ENCODE measurements at regions not wholly inside any gene's neighbourhood (a gene's known extent, or its start where the extent isn't known, plus 50 kb on each side); places are given as distances from the start of the nearest gene placed in this dataset.

DNA sequence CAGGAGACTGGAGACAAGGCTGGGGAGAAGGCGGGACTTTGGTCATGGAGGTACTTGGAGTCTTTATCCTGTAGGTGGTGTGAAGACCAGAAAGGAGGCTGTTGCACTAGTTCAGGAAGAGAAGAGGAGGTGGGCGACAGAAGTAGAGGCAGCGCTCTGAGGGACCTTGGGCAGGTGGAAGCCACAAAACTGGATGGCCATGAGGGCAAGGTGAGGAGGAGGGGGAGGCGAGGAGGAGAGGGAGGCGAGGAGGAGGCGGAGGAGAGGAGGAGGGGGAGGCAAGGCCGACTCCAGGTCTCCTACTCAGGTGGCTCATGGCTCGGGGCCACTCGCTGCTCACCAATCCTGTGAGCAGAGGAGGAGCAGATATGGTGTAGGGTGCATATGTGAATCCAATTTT is 125.6 kb downstream of the RPLP1 start:
- ChIA-PET POLR2A (no interaction called here), CTCF (no interaction called here)

DNA sequence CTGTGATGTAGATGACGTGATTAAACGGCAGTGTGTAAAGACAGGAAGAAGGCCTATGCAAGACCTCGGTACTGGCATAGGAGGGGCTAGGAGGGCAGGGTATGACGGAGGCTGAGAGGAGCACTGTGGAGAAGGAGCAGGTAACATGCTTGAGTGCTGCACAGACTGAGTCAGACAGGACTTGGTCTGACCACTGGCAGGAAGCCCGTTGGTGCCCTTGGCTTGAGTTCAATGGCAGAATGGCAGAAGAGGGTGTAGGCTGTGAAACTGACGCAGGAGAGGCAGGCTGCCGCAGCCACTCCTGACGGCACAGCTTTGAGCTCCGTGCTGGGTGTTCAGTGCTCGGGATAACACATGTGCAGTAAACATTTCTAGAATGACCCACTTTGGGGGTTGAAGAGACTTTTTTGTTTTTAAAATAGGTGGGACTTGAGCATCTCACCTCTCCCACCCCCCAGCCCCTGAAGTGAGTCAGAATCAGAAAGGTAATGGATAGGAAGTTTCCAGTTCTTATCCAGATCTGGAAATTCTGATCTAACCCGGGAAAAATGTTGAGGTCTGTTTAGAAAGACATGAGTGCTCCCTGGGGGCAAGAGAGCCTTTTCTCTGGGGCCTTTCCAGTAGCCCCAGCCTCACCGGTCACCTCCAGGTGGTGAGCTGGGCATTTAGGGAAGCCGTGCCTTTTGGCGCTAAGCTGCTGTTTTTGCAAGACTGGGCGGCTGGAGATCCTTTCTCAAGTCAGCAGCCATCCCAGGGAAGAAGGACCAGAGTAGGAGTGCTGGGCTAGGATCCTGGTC is 126.4 kb downstream of the RPLP1 start:
- DNase-seq (ENCODE audit: extremely low spot score) = no peak
- TF ChIP-seq, protein P1, sequence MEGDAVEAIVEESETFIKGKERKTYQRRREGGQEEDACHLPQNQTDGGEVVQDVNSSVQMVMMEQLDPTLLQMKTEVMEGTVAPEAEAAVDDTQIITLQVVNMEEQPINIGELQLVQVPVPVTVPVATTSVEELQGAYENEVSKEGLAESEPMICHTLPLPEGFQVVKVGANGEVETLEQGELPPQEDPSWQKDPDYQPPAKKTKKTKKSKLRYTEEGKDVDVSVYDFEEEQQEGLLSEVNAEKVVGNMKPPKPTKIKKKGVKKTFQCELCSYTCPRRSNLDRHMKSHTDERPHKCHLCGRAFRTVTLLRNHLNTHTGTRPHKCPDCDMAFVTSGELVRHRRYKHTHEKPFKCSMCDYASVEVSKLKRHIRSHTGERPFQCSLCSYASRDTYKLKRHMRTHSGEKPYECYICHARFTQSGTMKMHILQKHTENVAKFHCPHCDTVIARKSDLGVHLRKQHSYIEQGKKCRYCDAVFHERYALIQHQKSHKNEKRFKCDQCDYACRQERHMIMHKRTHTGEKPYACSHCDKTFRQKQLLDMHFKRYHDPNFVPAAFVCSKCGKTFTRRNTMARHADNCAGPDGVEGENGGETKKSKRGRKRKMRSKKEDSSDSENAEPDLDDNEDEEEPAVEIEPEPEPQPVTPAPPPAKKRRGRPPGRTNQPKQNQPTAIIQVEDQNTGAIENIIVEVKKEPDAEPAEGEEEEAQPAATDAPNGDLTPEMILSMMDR (IDR thresholded peaks at IDR 0.05; ENCODE audit: control extremely low read depth, extremely low read depth, low read depth, missing control alignments) = no peak
- POLR2A ChIA-PET = no interaction called here
- CTCF ChIA-PET = no interaction called here

More for the DNA sequence above, 125.6 kb downstream of the RPLP1 start:
- TF ChIP-seq, protein P1 (IDR thresholded peaks at IDR 0.05; ENCODE audit: control extremely low read depth, extremely low read depth, low read depth, missing control alignments) = no peak
- no peak for DNase-seq (ENCODE audit: extremely low spot score)

DNA sequence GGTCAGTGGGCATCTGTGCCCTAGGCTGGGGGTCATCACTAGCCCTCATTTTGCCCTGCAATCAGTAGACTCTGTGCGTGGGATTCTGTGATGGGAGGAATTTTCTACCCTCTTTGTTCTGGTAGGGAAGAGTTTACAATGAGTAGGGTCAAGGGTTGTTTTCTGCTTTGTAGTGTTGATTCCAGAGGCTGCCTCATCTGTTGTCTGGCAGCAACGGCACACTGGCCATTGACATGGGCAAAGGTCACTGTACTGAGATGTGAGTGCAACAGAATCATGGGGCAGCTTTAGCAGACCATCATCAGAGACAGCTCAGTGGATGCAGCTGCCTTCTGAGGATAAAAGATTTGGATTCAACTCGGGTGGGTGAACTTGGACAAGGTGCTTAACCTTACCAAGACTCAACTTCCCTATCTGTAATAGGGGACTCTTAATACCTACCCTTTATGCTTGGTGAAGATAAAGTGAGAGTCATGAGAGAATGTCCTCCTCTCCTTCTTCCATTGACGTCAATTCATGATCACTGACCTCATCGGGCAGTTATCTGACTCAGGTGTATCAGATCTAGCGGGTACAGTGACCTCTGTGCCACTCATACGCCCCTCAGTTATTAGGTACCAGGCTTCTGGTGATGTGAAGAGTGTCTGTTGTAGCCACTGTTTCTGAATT is 127.5 kb downstream of the RPLP1 start:
- TF ChIP-seq, protein P1 (IDR thresholded peaks at IDR 0.05; ENCODE audit: control extremely low read depth, extremely low read depth, low read depth, missing control alignments) = no peak
- no peak for DNase-seq (ENCODE audit: extremely low spot score)
- ChIA-PET CTCF (interaction anchor here (2.4 kb wide), 1 partner anchor 19 kb away, joined by 6 read pairs; no protein-coding TSS in a partner anchor), POLR2A (no interaction called here)

DNA sequence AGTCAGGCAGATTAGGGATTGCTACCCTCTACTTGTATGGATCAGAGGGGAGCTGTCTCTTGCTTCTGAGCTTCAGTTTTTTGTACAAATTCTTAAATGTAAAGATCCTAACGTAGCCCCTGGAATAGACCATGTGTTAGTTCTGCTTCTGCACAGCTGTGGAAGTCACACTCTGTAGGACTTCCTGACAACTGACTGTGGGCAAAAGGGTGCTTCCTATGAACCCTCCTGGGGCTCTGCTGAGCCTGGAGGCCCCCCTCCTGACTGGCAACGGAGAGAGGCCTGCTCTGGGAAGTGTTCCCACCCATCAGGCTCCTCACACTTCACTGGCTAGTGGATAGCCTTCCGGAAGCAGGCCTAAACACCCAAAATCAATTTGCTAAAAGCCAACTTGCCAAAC is 131.0 kb downstream of the RPLP1 start:
- ChIA-PET CTCF (interaction anchor here (1.4 kb wide), 1 partner anchor 10 kb away, joined by 5 read pairs; no protein-coding TSS in a partner anchor), POLR2A (no interaction called here)
- no peak for DNase-seq (ENCODE audit: extremely low spot score)
- TF ChIP-seq, protein P1 (IDR thresholded peaks at IDR 0.05; ENCODE audit: control extremely low read depth, extremely low read depth, low read depth, missing control alignments) = no peak

DNA sequence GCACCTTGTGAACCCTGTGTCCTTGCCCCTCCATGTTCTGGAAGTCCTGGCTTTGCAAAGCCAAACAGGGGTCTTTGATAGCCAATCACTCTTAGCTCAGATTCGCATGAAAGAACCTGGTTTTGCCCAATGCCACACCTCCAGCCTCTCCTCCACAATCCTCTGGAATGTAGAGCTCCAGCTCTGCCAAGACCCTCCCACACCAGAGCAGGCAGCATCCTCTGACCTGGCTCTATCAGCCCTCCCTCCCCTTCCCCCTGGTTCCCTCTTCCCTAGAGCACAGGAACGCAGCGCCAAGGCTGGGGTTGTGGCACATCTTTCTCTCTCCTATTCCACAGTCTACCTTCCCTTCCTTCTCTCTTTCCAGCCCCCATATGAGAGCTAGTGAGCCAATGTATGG is 133.3 kb downstream of the RPLP1 start:
- POLR2A ChIA-PET = no interaction called here
- CTCF ChIA-PET = interaction anchor here (1.1 kb wide), 1 partner anchor 13 kb away, joined by 3 read pairs; no protein-coding TSS in a partner anchor
- TF ChIP-seq, protein P1 (IDR thresholded peaks at IDR 0.05; ENCODE audit: control extremely low read depth, extremely low read depth, low read depth, missing control alignments) = no peak
- DNase-seq (ENCODE audit: extremely low spot score) = no peak

DNA sequence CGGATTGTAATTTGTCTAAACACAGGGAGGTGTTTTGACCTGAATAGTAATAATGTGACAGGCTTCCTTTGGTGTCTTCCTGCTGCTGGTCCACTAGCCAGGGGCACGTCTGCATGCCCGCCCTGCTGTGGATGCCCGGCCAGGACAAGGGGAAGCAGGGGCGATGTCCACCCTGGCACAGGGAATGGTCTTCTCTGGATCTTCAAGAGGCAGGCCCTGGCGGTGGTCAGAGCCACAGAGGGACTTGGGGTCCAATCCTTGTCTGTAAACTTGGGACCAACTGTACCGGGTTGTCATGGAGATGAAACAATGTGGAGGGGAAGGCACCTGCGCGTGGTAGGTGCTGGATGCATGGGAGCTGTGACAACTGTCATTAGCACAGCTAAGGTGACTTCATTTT is 134.1 kb downstream of the RPLP1 start:
- TF ChIP-seq, protein P1 (IDR thresholded peaks at IDR 0.05; ENCODE audit: control extremely low read depth, extremely low read depth, low read depth, missing control alignments) = no peak
- DNase-seq (ENCODE audit: extremely low spot score) = no peak
- CTCF ChIA-PET = no interaction called here
- POLR2A ChIA-PET = no interaction called here

Measured in GM10248 (cell line).